Transverse colon (tissue), 4 donors: ENCODE measurements at regions not wholly inside any gene's neighbourhood (a gene's known extent, or its start where the extent isn't known, plus 50 kb on each side); places are given as distances from the start of the nearest gene placed in this dataset.

Source experiments
- DNase-seq: peaks from one replicate; pipeline ENCODE4 v3.0.0-alpha.2; 2019
- H3K27ac ChIP-seq, 4 donors: fragments of 200-600 bp; sonication (generic); 2 replicates each; pipeline ENCODE4 v1.5.1; 2016 to 2018; ENCODE audit warnings: inconsistent platforms in 4 of 4
- H3K27me3 ChIP-seq: fragments of 200-600 bp; sonication (generic); 2 replicates; pipeline ENCODE4 v1.5.1; 2017; ENCODE audit warnings: inconsistent platforms
- H3K36me3 ChIP-seq, 4 donors: fragments of 200-600 bp; sonication (generic); 2 replicates each; pipeline ENCODE4 v1.5.1; 2017 to 2019; ENCODE audit warnings: inconsistent platforms in 4 of 4
- H3K4me1 ChIP-seq, 4 donors: fragments of 200-600 bp; sonication (generic); 2 replicates each; pipeline ENCODE4 v1.5.1; 2017 to 2020; ENCODE audit warnings: inconsistent platforms in 4 of 4
- H3K4me3 ChIP-seq, 4 donors: fragments of 200-600 bp; sonication (generic); 1 replicate in 1 of 4; 2 replicates in 3 of 4; pipeline versions ENCODE4 v1.5.1 to v1.6.1; 2017 to 2019; ENCODE audit warnings: inconsistent platforms in 4 of 4
- H3K9me3 ChIP-seq, 2 donors: fragments of 200-600 bp; sonication (generic); 2 replicates each; pipeline ENCODE4 v1.5.1; 2017 to 2019; ENCODE audit warnings: inconsistent platforms in 2 of 2
- EP300 ChIP-seq: sonication (generic); formaldehyde crosslinking; IDR thresholded peaks from one replicate; pipeline ENCODE4 v1.6.1; 2017; ENCODE audit warnings: antibody characterized with exemption, low read depth
- POLR2A ChIP-seq: fragments of 450-650 bp; IDR thresholded peaks from one replicate; pipeline ENCODE4 v1.6.1; 2016; ENCODE audit warnings: antibody characterized with exemption, mild to moderate bottlenecking, moderate library complexity
- POLR2AphosphoS5 ChIP-seq, 3 donors: sonication (generic); formaldehyde crosslinking; IDR thresholded peaks; one replicate each; pipeline ENCODE4 v1.6.1; 2016; ENCODE audit warnings: antibody characterized with exemption in 3 of 3
- WGBS, 2 donors: methylation state at CpG; one replicate each; pipeline ENCODE4 v1.1.5; 2018; ENCODE audit warnings: low coverage in 1 of 2; 5-methylcytosine and 5-hydroxymethylcytosine counted together
- in situ Hi-C, 4 donors: fragments of 200-750 bp; cut with MboI; loops; one replicate each; pipeline versions ENCODE4 v1.15.0 to v1.15.1; 2017; ENCODE audit warnings: low sequenced_read_pairs in 3 of 4, low pct_ligation_motif_present in 1 of 4, low pct_unique_long_range_greater_than_20kb in 1 of 4
- intact Hi-C: fragments of 100-400 bp; cut with DNase I; formaldehyde crosslinking; loops from one replicate; pipeline ENCODE4 v1.15.1; 2023; ENCODE audit warnings: low total_unique reads
- TF ChIP-seq, protein P1 (sequence below), 5 experiments: fragments of 200-600 bp in 3 of 5; fragments of 450-650 bp in 2 of 5; sonication (generic) in 3 of 5; IDR thresholded peaks; 1 replicate in 2 of 5; 2 replicates in 3 of 5; pipeline ENCODE4 v1.5.1; 2016 to 2017; ENCODE audit warnings: antibody characterized with exemption in 5 of 5, inconsistent platforms in 3 of 5, mild to moderate bottlenecking in 2 of 5, moderate library complexity in 1 of 5

DNA sequence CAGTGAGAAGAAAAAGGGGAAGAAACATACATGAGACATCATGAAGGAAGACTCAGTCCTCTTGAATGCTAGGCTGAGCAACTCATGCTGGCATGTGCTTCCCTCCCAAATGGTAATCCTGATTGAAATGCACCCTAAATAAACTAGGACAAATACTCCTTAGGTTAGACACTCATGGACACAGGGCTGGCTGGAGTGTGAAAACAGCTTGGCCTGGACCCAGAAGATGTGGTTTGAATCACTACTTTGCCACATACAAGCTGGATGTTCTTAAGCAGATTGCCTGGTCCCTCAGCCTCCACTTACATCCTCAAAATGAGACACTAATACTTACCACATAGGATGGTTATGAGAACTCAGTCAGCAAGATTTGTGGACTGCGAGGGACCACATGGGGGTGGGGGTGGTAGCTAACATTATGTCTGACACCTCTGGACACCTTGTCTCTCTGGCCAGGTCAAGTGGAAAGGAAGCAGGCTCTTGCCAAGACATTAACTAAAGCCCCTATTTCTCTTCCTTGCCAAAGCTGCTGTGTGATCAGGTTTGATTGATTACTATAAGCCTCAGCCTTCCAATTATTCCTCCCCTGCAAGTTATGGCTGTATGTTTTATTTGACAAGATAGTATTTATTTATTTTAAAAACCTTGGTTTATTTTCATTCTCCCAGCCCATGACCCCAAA, 138.9 kb upstream of the SLC7A14 start:
- no peak for DNase-seq
- TF ChIP-seq, protein P1, sequence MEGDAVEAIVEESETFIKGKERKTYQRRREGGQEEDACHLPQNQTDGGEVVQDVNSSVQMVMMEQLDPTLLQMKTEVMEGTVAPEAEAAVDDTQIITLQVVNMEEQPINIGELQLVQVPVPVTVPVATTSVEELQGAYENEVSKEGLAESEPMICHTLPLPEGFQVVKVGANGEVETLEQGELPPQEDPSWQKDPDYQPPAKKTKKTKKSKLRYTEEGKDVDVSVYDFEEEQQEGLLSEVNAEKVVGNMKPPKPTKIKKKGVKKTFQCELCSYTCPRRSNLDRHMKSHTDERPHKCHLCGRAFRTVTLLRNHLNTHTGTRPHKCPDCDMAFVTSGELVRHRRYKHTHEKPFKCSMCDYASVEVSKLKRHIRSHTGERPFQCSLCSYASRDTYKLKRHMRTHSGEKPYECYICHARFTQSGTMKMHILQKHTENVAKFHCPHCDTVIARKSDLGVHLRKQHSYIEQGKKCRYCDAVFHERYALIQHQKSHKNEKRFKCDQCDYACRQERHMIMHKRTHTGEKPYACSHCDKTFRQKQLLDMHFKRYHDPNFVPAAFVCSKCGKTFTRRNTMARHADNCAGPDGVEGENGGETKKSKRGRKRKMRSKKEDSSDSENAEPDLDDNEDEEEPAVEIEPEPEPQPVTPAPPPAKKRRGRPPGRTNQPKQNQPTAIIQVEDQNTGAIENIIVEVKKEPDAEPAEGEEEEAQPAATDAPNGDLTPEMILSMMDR (IDR thresholded peaks at IDR 0.05), result no peak
- no peak for TF ChIP-seq POLR2AphosphoS5 (IDR thresholded peaks at IDR 0.05)
- TF ChIP-seq POLR2A, result no peak
- no peak for TF ChIP-seq EP300
- Histone ChIP-seq H3K9me3 (no peaks in the 10 kb centered on the region), H3K4me1 (no peaks in the 10 kb centered on the region), H3K4me3 (no peak overlapping the region), H3K36me3 (no peaks in the 10 kb centered on the region), H3K27me3 (peaks cover 4% of the 10 kb centered on the region), H3K27ac (peak overlapping the region in 1 of 4 donors; percentile 12)
- WGBS, 2 donors, result 69% methylated on average over 1 of the region's 1 CpG; no CpG with 5 or more reads in 1 of the 2 donors
- in situ Hi-C loops (no loop called here), intact Hi-C loops (loop anchor here (5.0 kb wide), 1 partner anchor 1022 kb away; no protein-coding TSS in a partner anchor)

GRCh38 chr3:170723241-170723640, 137.4 kb upstream of the SLC7A14 start:
- TF ChIP-seq, protein P1 (IDR thresholded peaks at IDR 0.05), result no peak
- TF ChIP-seq EP300 (no peak), POLR2A (no peak), POLR2AphosphoS5 (IDR thresholded peaks at IDR 0.05) (no peak)
- no peaks in the 10 kb centered on the region for H3K36me3 ChIP-seq
- H3K4me3 ChIP-seq, result no peak overlapping the region
- 17 to 40% methylated on average over 1 of the region's 1 CpG for WGBS, 2 donors
- H3K27ac ChIP-seq, result no peak overlapping the region
- peaks cover 1% of the 10 kb centered on the region for H3K27me3 ChIP-seq
- intact Hi-C loops (no loop called here), in situ Hi-C loops (no loop called here)
- no peaks in the 10 kb centered on the region for H3K4me1 ChIP-seq
- no peaks in the 10 kb centered on the region for H3K9me3 ChIP-seq
- DNase-seq, result no peak

DNA sequence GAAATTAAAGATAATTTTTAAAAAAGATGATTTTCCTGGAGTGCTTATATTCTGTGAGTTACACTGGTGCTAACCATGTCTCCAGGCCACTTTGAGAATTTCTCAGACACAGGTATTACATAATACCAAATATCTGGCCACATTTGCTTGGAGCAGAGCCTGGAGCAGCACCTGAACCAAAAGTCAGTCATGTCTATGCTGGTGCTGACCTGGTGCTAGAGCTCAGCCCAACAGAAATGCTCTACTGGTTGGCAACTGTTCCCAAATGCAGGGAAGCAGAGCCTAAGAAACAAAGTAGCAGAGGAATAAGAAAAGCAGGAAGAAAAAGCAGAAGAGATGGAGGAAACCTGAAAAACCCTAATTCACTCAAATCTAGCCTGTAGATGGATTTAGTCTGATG, 135.7 kb upstream of the SLC7A14 start:
- in situ Hi-C loops, result no loop called here
- no peak for DNase-seq
- TF ChIP-seq EP300, result no peak
- no peak for TF ChIP-seq POLR2AphosphoS5 (IDR thresholded peaks at IDR 0.05)
- TF ChIP-seq, protein P1 (IDR thresholded peaks at IDR 0.05), result no peak
- no peak for TF ChIP-seq POLR2A
- H3K27ac ChIP-seq, result no peak overlapping the region
- intact Hi-C loops, result no loop called here
- no peaks in the 10 kb centered on the region for H3K4me1 ChIP-seq
- no peaks in the 10 kb centered on the region for H3K36me3 ChIP-seq
- H3K27me3 ChIP-seq, result no peaks in the 10 kb centered on the region
- H3K4me3 ChIP-seq, result no peak overlapping the region
- no peaks in the 10 kb centered on the region for H3K9me3 ChIP-seq

DNA sequence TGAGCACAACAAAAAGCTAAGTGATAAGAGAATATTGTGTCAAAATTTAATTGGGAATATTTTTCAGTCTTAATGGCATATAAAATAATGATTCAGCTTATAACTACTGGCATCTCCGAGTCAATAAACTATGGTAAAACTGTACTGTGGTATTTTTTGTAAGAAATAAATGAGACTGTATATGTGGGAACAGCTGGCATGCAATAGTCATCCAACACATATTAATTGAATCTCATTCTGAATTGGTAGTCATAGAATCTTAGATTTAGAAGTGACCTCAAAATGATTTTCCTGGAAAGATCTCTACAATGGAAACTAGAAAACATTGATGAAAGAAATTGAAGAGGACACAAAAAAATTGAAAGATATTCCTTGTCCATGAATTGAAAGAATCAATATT, 133.4 kb upstream of the SLC7A14 start:
- H3K36me3 ChIP-seq, result no peaks in the 10 kb centered on the region
- in situ Hi-C loops, result no loop called here
- H3K27me3 ChIP-seq, result peaks cover 3% of the 10 kb centered on the region
- no peak for TF ChIP-seq EP300
- intact Hi-C loops, result no loop called here
- H3K9me3 ChIP-seq, result no peaks in the 10 kb centered on the region
- no peaks in the 10 kb centered on the region for H3K4me1 ChIP-seq
- no peak overlapping the region for H3K27ac ChIP-seq
- WGBS, 2 donors, result 60 to 75% methylated on average over 1 of the region's 1 CpG
- no peak overlapping the region for H3K4me3 ChIP-seq
- DNase-seq, result no peak

GRCh38 chr3:170718848-170719247, 133.0 kb upstream of the SLC7A14 start:
- H3K9me3 ChIP-seq, result no peaks in the 10 kb centered on the region
- no peaks in the 10 kb centered on the region for H3K36me3 ChIP-seq
- TF ChIP-seq POLR2A, result no peak
- TF ChIP-seq POLR2AphosphoS5 (IDR thresholded peaks at IDR 0.05), result no peak
- TF ChIP-seq, protein P1 (IDR thresholded peaks at IDR 0.05), result no peak
- TF ChIP-seq EP300, result no peak
- peaks cover 3% of the 10 kb centered on the region for H3K27me3 ChIP-seq
- intact Hi-C loops (no loop called here), in situ Hi-C loops (no loop called here)
- no peak for DNase-seq
- no peaks in the 10 kb centered on the region for H3K4me1 ChIP-seq
- no peak overlapping the region for H3K4me3 ChIP-seq
- WGBS, 2 donors, result 85 to 90% methylated on average over 3 of the region's 3 CpGs
- no peak overlapping the region for H3K27ac ChIP-seq
